IMR-90 (cell line): ENCODE measurements at regions not wholly inside any gene's neighbourhood (a gene's known extent, or its start where the extent isn't known, plus 50 kb on each side); places are given as distances from the start of the nearest gene placed in this dataset.

Experiments used
- ATAC-seq: fragments of 200-7000 bp; cut with Tn5 transposase; 2 replicates; pipeline ENCODE4 v1.9.1; 2020; ENCODE audit warnings: low read depth, mild to moderate bottlenecking, moderate library complexity
- BruUV-seq: library from RNA; stranded (reverse); fragments of 400-500 nt; replicated peaks from 2 replicates; lab custom pipeline; 2021; lab: Mats Ljungman, UMichigan
- CTCF ChIA-PET: fragments of 300-600 bp; formaldehyde crosslinking; extraction: SDS; loops from one replicate; lab custom pipeline; 2021; ENCODE audit warnings: antibody characterized with exemption; lab: Yijun Ruan, JAX
- POLR2A ChIA-PET: fragments of 300-600 bp; sonication (Branson Sonifier 250); formaldehyde crosslinking; loops from one replicate; lab custom pipeline; 2022; ENCODE audit warnings: antibody characterized with exemption; ENCODE audit not compliant: unreplicated experiment; lab: Charles Lee
- DNase-seq: peaks from one replicate; pipeline ENCODE4 v3.0.0; 2013
- H2AFZ ChIP-seq: replicated peaks from 2 replicates; pipeline ENCODE3; 2013; ENCODE audit warnings: low read length, mild to moderate bottlenecking; ENCODE audit not compliant: poor library complexity
- H2AK5ac ChIP-seq: 2 replicates; pipeline ENCODE4 v1.6.1; 2013; ENCODE audit warnings: low read depth, low read length, inconsistent platforms
- H2AK9ac ChIP-seq: replicated peaks from 2 replicates; pipeline ENCODE3; 2013; ENCODE audit warnings: mild to moderate bottlenecking, low read depth, low read length, moderate library complexity; ENCODE audit not compliant: poor library complexity
- H2BK120ac ChIP-seq: 2 replicates; pipeline ENCODE4 v1.6.1; 2013; ENCODE audit warnings: low read depth, low read length, inconsistent platforms
- H2BK15ac ChIP-seq: 3 replicates; pipeline ENCODE4 v1.6.1; 2013; ENCODE audit warnings: low read depth, low read length, inconsistent platforms
- H2BK20ac ChIP-seq: 2 replicates; pipeline ENCODE4 v1.6.1; 2013; ENCODE audit warnings: low read depth, mild to moderate bottlenecking, inconsistent platforms, low read length, moderate library complexity
- H2BK5ac ChIP-seq: 2 replicates; pipeline ENCODE4 v1.6.1; 2013; ENCODE audit warnings: mild to moderate bottlenecking, low read depth, low read length, inconsistent platforms; ENCODE audit not compliant: poor library complexity, severe bottlenecking
- H3K14ac ChIP-seq: replicated peaks from 2 replicates; pipeline ENCODE4 v1.6.1; 2013; ENCODE audit warnings: low read depth, low read length, inconsistent platforms
- H3K18ac ChIP-seq: 2 replicates; pipeline ENCODE4 v1.6.1; 2013; ENCODE audit warnings: low read depth, low read length, control low read depth
- H3K23ac ChIP-seq: 2 replicates; pipeline ENCODE4 v1.6.1; 2013; ENCODE audit warnings: low read depth, low read length, inconsistent platforms
- H3K27ac ChIP-seq: 2 replicates; pipeline ENCODE4 v1.5.1; 2013; ENCODE audit warnings: mild to moderate bottlenecking, control low read depth, low read length; ENCODE audit not compliant: insufficient read depth
- H3K27me3 ChIP-seq: 2 replicates; pipeline ENCODE4 v1.6.1; 2013; ENCODE audit warnings: low read length; ENCODE audit not compliant: control insufficient read depth, insufficient read depth
- H3K36me3 ChIP-seq: 2 replicates; pipeline ENCODE4 v1.6.1; 2013; ENCODE audit warnings: low read length, mixed read lengths; ENCODE audit not compliant: control insufficient read depth, insufficient read depth
- H3K4ac ChIP-seq: 2 replicates; pipeline ENCODE4 v1.6.1; 2013; ENCODE audit warnings: low read depth, low read length, inconsistent platforms
- H3K4me1 ChIP-seq: 2 replicates; pipeline ENCODE4 v1.6.1; 2013; ENCODE audit warnings: low read length, mixed read lengths; ENCODE audit not compliant: control insufficient read depth, insufficient read depth
- H3K4me2 ChIP-seq: 2 replicates; pipeline ENCODE4 v1.6.1; 2013; ENCODE audit warnings: low read depth, mild to moderate bottlenecking, control low read depth, low read length, moderate library complexity
- H3K4me3 ChIP-seq: 2 replicates; pipeline ENCODE4 v1.5.1; 2013; ENCODE audit warnings: low read depth, mild to moderate bottlenecking, control low read depth, low read length, moderate library complexity; ENCODE audit not compliant: insufficient read depth
- H3K56ac ChIP-seq: 2 replicates; pipeline ENCODE4 v1.6.1; 2013; ENCODE audit warnings: low read length, inconsistent platforms; ENCODE audit not compliant: insufficient read depth; ENCODE audit errors: extremely low read depth
- H3K79me1 ChIP-seq, 2 experiments: 2 replicates each; pipeline ENCODE4 v1.6.1; 2013; ENCODE audit warnings: low read length in 2 of 2, inconsistent platforms in 1 of 2, low read depth in 1 of 2
- H3K9ac ChIP-seq: 2 replicates; pipeline ENCODE4 v1.6.1; 2013; ENCODE audit warnings: low read depth, low read length, control low read depth
- H3K9me1 ChIP-seq: 2 replicates; pipeline ENCODE4 v1.6.1; 2013; ENCODE audit warnings: low read length, inconsistent platforms; ENCODE audit not compliant: insufficient read depth
- H3K9me3 ChIP-seq: 2 replicates; pipeline ENCODE4 v1.6.1; 2013; ENCODE audit warnings: low read length; ENCODE audit not compliant: control insufficient read depth, insufficient read depth
- H4K20me1 ChIP-seq: 2 replicates; pipeline ENCODE4 v1.6.1; 2013; ENCODE audit warnings: low read length, inconsistent platforms; ENCODE audit not compliant: insufficient read depth
- H4K5ac ChIP-seq: 2 replicates; pipeline ENCODE4 v1.6.1; 2013; ENCODE audit warnings: mild to moderate bottlenecking, low read depth, low read length, control low read depth
- H4K8ac ChIP-seq, 2 experiments: 2 replicates each; pipeline ENCODE4 v1.6.1; 2013; ENCODE audit warnings: low read depth in 2 of 2, low read length in 2 of 2, control low read depth in 1 of 2, inconsistent platforms in 1 of 2
- H4K91ac ChIP-seq: 2 replicates; pipeline ENCODE4 v1.6.1; 2013; ENCODE audit warnings: low read depth, low read length, inconsistent platforms; ENCODE audit not compliant: insufficient read depth
- CEBPB ChIP-seq: IDR thresholded peaks from 2 replicates; pipeline ENCODE4 v1.6.1; 2012; ENCODE audit warnings: low read depth, low read length, improper control_type of control experiment
- CHD1 ChIP-seq: IDR thresholded peaks from 2 replicates; pipeline ENCODE4 v1.6.1; 2012; ENCODE audit warnings: low read depth, low read length, improper control_type of control experiment
- CTCF ChIP-seq: conservative IDR thresholded peaks from 2 replicates; pipeline ENCODE4 v1.5.1; 2012; ENCODE audit warnings: mild to moderate bottlenecking, low read depth, low read length, improper control_type of control experiment
- ELK1 ChIP-seq: fragments of 150-350 bp; IDR thresholded peaks from 2 replicates; pipeline ENCODE4 v1.6.1; 2016; ENCODE audit warnings: low read depth, mild to moderate bottlenecking, low read length, moderate library complexity, borderline replicate concordance
- FOS ChIP-seq: fragments of 150-350 bp; IDR thresholded peaks from 2 replicates; pipeline ENCODE4 v1.6.1; 2016; ENCODE audit warnings: low read depth, low read length
- MAFK ChIP-seq: IDR thresholded peaks from 2 replicates; pipeline ENCODE4 v1.6.1; 2012; ENCODE audit warnings: low read depth, low read length, improper control_type of control experiment
- MAZ ChIP-seq: IDR thresholded peaks from 2 replicates; pipeline ENCODE4 v1.6.1; 2012; ENCODE audit warnings: low read depth, mild to moderate bottlenecking, low read length, improper control_type of control experiment, moderate library complexity, borderline replicate concordance
- MXI1 ChIP-seq: IDR thresholded peaks from 2 replicates; pipeline ENCODE4 v1.6.1; 2012; ENCODE audit warnings: low read depth, mild to moderate bottlenecking, low read length, moderate library complexity, borderline replicate concordance
- POLR2A ChIP-seq: IDR thresholded peaks from 2 replicates; pipeline ENCODE4 v1.6.1; 2012; ENCODE audit warnings: mild to moderate bottlenecking, low read depth, low read length
- RAD21 ChIP-seq: IDR thresholded peaks from 2 replicates; pipeline ENCODE4 v1.6.1; 2012; ENCODE audit warnings: low read length, improper control_type of control experiment
- RCOR1 ChIP-seq: IDR thresholded peaks from 2 replicates; pipeline ENCODE4 v1.6.1; 2012; ENCODE audit warnings: mild to moderate bottlenecking, low read length, improper control_type of control experiment; ENCODE audit not compliant: insufficient replicate concordance
- dilution Hi-C: fragments of 300-500 bp; cut with HindIII; formaldehyde crosslinking; loops from one replicate; pipeline ENCODE4 v1.14.3; 2018; ENCODE audit warnings: low sequenced_read_pairs; ENCODE audit not compliant: unreplicated experiment
- in situ Hi-C: fragments of 300-500 bp; cut with MboI; formaldehyde crosslinking; loops from 3 replicates; pipeline ENCODE4 v1.14.3; 2019; ENCODE audit warnings: low sequenced_read_pairs, inconsistent platforms, mixed read lengths
- intact Hi-C: fragments of 100-400 bp; cut with micrococcal nuclease; formaldehyde crosslinking; loops from 2 replicates; pipeline ENCODE4 v1.10.0; 2022

DNA sequence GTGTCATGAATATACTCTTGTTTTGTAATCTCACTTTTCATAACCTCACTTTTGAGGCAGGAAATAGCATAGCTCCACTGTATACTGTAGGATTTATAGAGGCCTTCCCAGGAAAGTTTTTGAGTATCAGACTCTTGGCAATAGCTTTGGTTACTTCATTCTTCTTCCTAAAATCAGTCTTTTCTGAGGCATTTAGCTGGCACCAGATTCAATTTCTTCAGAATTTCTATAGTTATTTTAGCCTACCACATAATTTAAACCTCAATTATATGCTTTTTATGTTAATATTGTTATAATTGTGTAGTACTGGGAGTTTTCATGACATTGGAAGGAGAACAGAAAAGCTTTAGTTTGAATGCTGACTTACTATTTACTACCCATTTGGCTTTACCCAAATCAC is 322.3 kb upstream of the FAR2 start:
- Histone ChIP-seq H3K9ac (no peak overlapping the region), H4K20me1 (no peaks in the 10 kb centered on the region), H3K79me1 (no peaks in the 10 kb centered on the region), H2BK20ac (no peak overlapping the region), H3K27ac (no peak overlapping the region), H3K4me2 (no peak overlapping the region), H3K4me1 (no peaks in the 10 kb centered on the region), H4K91ac (no peak overlapping the region), H2AK5ac (no peak overlapping the region), H3K9me1 (no peaks in the 10 kb centered on the region), H3K27me3 (no peaks in the 10 kb centered on the region), H4K8ac (no peak overlapping the region), H2BK5ac (no peak overlapping the region), H2BK15ac (no peak overlapping the region), H3K4me3 (no peak overlapping the region), H3K18ac (no peak overlapping the region), H2AFZ (no peak overlapping the region), H3K9me3 (no peaks in the 10 kb centered on the region), H2BK120ac (no peak overlapping the region), H4K5ac (no peak overlapping the region), H3K14ac (no peak overlapping the region), H3K56ac (no peak overlapping the region), H2AK9ac (no peak overlapping the region), H3K4ac (no peak overlapping the region), H3K36me3 (no peaks in the 10 kb centered on the region), H3K23ac (no peak overlapping the region)
- ATAC-seq = no peak
- dilution Hi-C loops = no loop called here
- no peak for DNase-seq
- in situ Hi-C loops = no loop called here
- no TSS peak for BruUV-seq
- intact Hi-C loops = no loop called here
- ChIA-PET CTCF (interaction anchor here (1.3 kb wide), 1 partner anchor 13 kb away, joined by 3 read pairs; no protein-coding TSS in a partner anchor), POLR2A (no interaction called here)
- TF ChIP-seq FOS (no peak), CHD1 (no peak), CEBPB (no peak), MAZ (no peak), POLR2A (no peak), RAD21 (no peak), RCOR1 (no peak), MXI1 (no peak), ELK1 (no peak), MAFK (no peak), CTCF (no peak)
